ENCODE measurements at regions not wholly inside any gene's neighbourhood (a gene's known extent, or its start where the extent isn't known, plus 50 kb on each side); places are given as distances from the start of the nearest gene placed in this dataset.

GRCh38 chr3:94896994-94897393, 834.1 kb downstream of the NSUN3 start:
- POLR2A ChIA-PET, result no interaction called here
- H3K4me3 ChIP-seq (ENCODE audit: low read depth, low read length), result no peak overlapping the region

DNA sequence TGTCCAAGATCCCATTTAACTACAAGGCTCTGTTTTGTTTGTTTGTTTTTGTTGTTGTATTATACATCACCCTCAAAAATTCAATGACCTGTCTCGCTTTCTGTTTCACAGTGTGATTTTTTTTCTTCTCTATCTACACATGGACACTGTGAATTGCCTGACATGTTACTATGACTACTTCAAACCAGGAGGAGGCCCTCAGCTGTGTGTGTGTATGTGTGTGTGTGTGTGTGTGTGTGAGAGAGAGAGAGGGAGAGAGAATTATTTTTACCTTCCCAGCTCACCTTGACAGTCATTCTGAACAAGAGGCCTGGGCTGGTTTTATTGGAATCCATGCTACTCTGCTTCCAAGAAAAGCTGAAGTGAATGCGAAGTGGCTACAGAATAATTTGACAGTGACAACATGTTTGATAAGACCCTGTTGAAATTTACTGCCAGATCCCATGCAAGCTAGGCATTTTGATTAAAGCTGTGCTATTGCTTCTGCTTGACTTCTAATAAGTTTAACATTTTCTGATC, 841.4 kb downstream of the NSUN3 start:
- no peaks in the 10 kb centered on the region for H3K9me3 ChIP-seq (ENCODE audit: control insufficient read depth, insufficient read depth, low read depth, low read length)
- H3K4me3 ChIP-seq (ENCODE audit: low read depth, low read length), result no peak overlapping the region
- ChIA-PET POLR2A (no interaction called here), CTCF (interaction anchor here (0.7 kb wide), 1 partner anchor 788 kb away, joined by 4 read pairs; no protein-coding TSS in a partner anchor)
- H3K27ac ChIP-seq (ENCODE audit: extremely low read depth, low read depth, low read length), result no peak overlapping the region
- no peaks in the 10 kb centered on the region for H3K4me1 ChIP-seq (ENCODE audit: control insufficient read depth, insufficient read depth, low read length)
- H3K36me3 ChIP-seq (ENCODE audit: control insufficient read depth in 2 of 2, insufficient read depth in 1 of 2, low read length in 2 of 2), result no peaks in the 10 kb centered on the region
- TF ChIP-seq ZNF501 (tag by site-specific recombination; IDR thresholded peaks at IDR 0.05), result no peak
- TF ChIP-seq, protein P1, sequence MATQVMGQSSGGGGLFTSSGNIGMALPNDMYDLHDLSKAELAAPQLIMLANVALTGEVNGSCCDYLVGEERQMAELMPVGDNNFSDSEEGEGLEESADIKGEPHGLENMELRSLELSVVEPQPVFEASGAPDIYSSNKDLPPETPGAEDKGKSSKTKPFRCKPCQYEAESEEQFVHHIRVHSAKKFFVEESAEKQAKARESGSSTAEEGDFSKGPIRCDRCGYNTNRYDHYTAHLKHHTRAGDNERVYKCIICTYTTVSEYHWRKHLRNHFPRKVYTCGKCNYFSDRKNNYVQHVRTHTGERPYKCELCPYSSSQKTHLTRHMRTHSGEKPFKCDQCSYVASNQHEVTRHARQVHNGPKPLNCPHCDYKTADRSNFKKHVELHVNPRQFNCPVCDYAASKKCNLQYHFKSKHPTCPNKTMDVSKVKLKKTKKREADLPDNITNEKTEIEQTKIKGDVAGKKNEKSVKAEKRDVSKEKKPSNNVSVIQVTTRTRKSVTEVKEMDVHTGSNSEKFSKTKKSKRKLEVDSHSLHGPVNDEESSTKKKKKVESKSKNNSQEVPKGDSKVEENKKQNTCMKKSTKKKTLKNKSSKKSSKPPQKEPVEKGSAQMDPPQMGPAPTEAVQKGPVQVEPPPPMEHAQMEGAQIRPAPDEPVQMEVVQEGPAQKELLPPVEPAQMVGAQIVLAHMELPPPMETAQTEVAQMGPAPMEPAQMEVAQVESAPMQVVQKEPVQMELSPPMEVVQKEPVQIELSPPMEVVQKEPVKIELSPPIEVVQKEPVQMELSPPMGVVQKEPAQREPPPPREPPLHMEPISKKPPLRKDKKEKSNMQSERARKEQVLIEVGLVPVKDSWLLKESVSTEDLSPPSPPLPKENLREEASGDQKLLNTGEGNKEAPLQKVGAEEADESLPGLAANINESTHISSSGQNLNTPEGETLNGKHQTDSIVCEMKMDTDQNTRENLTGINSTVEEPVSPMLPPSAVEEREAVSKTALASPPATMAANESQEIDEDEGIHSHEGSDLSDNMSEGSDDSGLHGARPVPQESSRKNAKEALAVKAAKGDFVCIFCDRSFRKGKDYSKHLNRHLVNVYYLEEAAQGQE (tag by site-specific recombination; IDR thresholded peaks at IDR 0.05), result no peak
- TF ChIP-seq ZNF155 (tag by site-specific recombination; IDR thresholded peaks at IDR 0.05), result no peak
- no peak for TF ChIP-seq ZNF214 (tag by site-specific recombination; IDR thresholded peaks at IDR 0.05; ENCODE audit: borderline replicate concordance)
- no peak for TF ChIP-seq ZNF426 (tag by site-specific recombination; IDR thresholded peaks at IDR 0.05)
- no peak for TF ChIP-seq HOXD13 (CRISPR knock-in tag; IDR thresholded peaks at IDR 0.05; ENCODE audit: borderline replicate concordance)
- TF ChIP-seq ZNF664 (tag by site-specific recombination; IDR thresholded peaks at IDR 0.05), result no peak
- TF ChIP-seq ZSCAN30 (tag by site-specific recombination; IDR thresholded peaks at IDR 0.05), result no peak

More at GRCh38 chr3:94896994-94897393, 834.1 kb downstream of the NSUN3 start:
- no peaks in the 10 kb centered on the region for H3K9me3 ChIP-seq (ENCODE audit: control insufficient read depth, insufficient read depth, low read depth, low read length)
- H3K36me3 ChIP-seq (ENCODE audit: control insufficient read depth in 2 of 2, insufficient read depth in 1 of 2, low read length in 2 of 2), result no peaks in the 10 kb centered on the region
- CTCF ChIA-PET, result no interaction called here
- TF ChIP-seq AEBP2 (tag by site-specific recombination; IDR thresholded peaks at IDR 0.05; ENCODE audit: borderline replicate concordance) (no peak), ZNF707 (tag by site-specific recombination; IDR thresholded peaks at IDR 0.05) (no peak), ZNF157 (tag by site-specific recombination; IDR thresholded peaks at IDR 0.05) (no peak), GLIS1 (tag by site-specific recombination; IDR thresholded peaks at IDR 0.05) (no peak)
- TF ChIP-seq, protein P2, sequence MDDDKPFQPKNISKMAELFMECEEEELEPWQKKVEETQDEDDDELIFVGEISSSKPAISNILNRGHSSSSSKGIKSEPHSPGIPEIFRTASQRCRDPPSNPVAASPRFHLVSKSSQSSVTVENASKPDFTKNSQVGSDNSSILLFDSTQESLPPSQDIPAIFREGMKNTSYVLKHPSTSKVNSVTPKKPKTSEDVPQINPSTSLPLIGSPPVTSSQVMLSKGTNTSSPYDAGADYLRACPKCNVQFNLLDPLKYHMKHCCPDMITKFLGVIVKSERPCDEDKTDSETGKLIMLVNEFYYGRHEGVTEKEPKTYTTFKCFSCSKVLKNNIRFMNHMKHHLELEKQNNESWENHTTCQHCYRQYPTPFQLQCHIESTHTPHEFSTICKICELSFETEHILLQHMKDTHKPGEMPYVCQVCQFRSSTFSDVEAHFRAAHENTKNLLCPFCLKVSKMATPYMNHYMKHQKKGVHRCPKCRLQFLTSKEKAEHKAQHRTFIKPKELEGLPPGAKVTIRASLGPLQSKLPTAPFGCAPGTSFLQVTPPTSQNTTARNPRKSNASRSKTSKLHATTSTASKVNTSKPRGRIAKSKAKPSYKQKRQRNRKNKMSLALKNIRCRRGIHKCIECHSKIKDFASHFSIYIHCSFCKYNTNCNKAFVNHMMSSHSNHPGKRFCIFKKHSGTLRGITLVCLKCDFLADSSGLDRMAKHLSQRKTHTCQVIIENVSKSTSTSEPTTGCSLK (tag by site-specific recombination; IDR thresholded peaks at IDR 0.05), result no peak
- no peaks in the 10 kb centered on the region for H3K4me1 ChIP-seq (ENCODE audit: control insufficient read depth, insufficient read depth, low read length)
- no peak overlapping the region for H3K27ac ChIP-seq (ENCODE audit: extremely low read depth, low read depth, low read length)

DNA sequence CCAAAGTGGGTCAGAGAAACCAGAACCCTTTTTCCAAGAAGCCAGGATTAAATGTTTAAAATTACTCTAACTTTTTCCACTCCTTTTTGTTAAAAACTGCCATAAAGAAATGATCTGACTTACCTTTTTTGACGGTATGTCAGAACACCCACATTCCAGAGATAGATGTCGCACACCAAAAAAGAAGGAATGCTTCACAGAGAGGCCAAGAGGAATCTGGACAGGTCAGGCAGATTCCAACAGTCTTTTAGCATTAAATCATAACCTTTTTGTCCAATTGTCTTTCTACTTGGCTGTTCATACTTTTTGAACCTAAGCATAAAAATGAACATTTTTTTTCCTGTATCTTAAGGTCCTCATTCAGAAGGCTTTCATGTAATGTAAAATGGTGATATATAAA, 846.9 kb downstream of the NSUN3 start:
- Histone ChIP-seq H3K27ac (ENCODE audit: extremely low read depth, low read depth, low read length) (no peak overlapping the region), H3K9me3 (ENCODE audit: control insufficient read depth, insufficient read depth, low read depth, low read length) (no peaks in the 10 kb centered on the region), H3K4me3 (ENCODE audit: low read depth, low read length) (no peak overlapping the region), H3K36me3 (ENCODE audit: control insufficient read depth in 2 of 2, insufficient read depth in 1 of 2, low read length in 2 of 2) (no peaks in the 10 kb centered on the region), H3K4me1 (ENCODE audit: control insufficient read depth, insufficient read depth, low read length) (no peaks in the 10 kb centered on the region)
- TF ChIP-seq ZNF132 (tag by site-specific recombination; IDR thresholded peaks at IDR 0.05; ENCODE audit: borderline replicate concordance), result no peak
- TF ChIP-seq ZNF48 (tag by site-specific recombination; IDR thresholded peaks at IDR 0.05), result no peak
- TF ChIP-seq ZNF426 (tag by site-specific recombination; IDR thresholded peaks at IDR 0.05), result no peak
- ChIA-PET CTCF (no interaction called here), POLR2A (no interaction called here)

Data from HEK293 (cell line).